ENCODE measurements at regions not wholly inside any gene's neighbourhood (a gene's known extent, or its start where the extent isn't known, plus 50 kb on each side); places are given as distances from the start of the nearest gene placed in this dataset.

GRCh38 chr15:96466389-96466947 is 136.0 kb downstream of the NR2F2 start:
- Histone ChIP-seq H3K36me3 (ENCODE audit: control insufficient read depth in 2 of 2, extremely low read depth in 1 of 2, insufficient read depth in 2 of 2, low read length in 2 of 2) (no peaks in the 10 kb centered on the region), H2AFZ (ENCODE audit: low read depth, low read length) (no peak overlapping the region), H3K27me3 (ENCODE audit: control insufficient read depth in 2 of 2, insufficient read depth in 2 of 2, low read length in 2 of 2) (no peaks in the 10 kb centered on the region), H3K27ac (ENCODE audit: insufficient read depth, low read depth, low read length) (no peak overlapping the region), H3K4me3 (replicated peaks in 1 of 3; ENCODE audit: insufficient read depth in 1 of 3, low read depth in 1 of 3, low read length in 3 of 3) (no peak overlapping the region), H3K9me1 (replicated peaks; ENCODE audit: control insufficient read depth, extremely low read depth, insufficient read depth, low read length) (no peaks in the 10 kb centered on the region), H3K9me3 (replicated peaks; ENCODE audit: control insufficient read depth, insufficient read depth, low read length) (no peaks in the 10 kb centered on the region), H3K9ac (replicated peaks; ENCODE audit: extremely low read depth, insufficient read depth, low read length) (no peak overlapping the region), H3K79me2 (ENCODE audit: control insufficient read depth, insufficient read depth, low read length) (no peaks in the 10 kb centered on the region), H4K20me1 (replicated peaks; ENCODE audit: control insufficient read depth, extremely low read depth, insufficient read depth, low read length) (no peaks in the 10 kb centered on the region), H3K4me1 (ENCODE audit: control insufficient read depth, extremely low read depth, insufficient read depth, low read length) (no peaks in the 10 kb centered on the region), H3K4me2 (ENCODE audit: insufficient read depth, low read length) (no peak overlapping the region)
- intact Hi-C loops (cut with micrococcal nuclease): no loop called here
- no peak for TF ChIP-seq EZH2 (IDR thresholded peaks at IDR 0.05; ENCODE audit: borderline replicate concordance, low read depth, low read length, severe bottlenecking)
- TF ChIP-seq POLR2A (IDR thresholded peaks at IDR 0.05; ENCODE audit: low read depth, low read length): no peak
- TF ChIP-seq POLR2AphosphoS5 (IDR thresholded peaks at IDR 0.05; ENCODE audit: insufficient read depth, low read depth, low read length): no peak
- no peak for TF ChIP-seq MAX (IDR thresholded peaks at IDR 0.05; ENCODE audit: insufficient read depth, insufficient read length)
- TF ChIP-seq FOS (IDR thresholded peaks at IDR 0.05; ENCODE audit: borderline replicate concordance, insufficient read depth, low read length): no peak
- TF ChIP-seq, protein P1, sequence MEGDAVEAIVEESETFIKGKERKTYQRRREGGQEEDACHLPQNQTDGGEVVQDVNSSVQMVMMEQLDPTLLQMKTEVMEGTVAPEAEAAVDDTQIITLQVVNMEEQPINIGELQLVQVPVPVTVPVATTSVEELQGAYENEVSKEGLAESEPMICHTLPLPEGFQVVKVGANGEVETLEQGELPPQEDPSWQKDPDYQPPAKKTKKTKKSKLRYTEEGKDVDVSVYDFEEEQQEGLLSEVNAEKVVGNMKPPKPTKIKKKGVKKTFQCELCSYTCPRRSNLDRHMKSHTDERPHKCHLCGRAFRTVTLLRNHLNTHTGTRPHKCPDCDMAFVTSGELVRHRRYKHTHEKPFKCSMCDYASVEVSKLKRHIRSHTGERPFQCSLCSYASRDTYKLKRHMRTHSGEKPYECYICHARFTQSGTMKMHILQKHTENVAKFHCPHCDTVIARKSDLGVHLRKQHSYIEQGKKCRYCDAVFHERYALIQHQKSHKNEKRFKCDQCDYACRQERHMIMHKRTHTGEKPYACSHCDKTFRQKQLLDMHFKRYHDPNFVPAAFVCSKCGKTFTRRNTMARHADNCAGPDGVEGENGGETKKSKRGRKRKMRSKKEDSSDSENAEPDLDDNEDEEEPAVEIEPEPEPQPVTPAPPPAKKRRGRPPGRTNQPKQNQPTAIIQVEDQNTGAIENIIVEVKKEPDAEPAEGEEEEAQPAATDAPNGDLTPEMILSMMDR (IDR thresholded peaks at IDR 0.05; ENCODE audit: extremely low read depth in 1 of 2, insufficient read depth in 1 of 2, low read depth in 1 of 2, low read length in 2 of 2): no peak
- TF ChIP-seq GATA2 (IDR thresholded peaks at IDR 0.05; ENCODE audit: insufficient read depth, insufficient read length, low read depth, low read length): no peak
- TF ChIP-seq JUN (IDR thresholded peaks at IDR 0.05; ENCODE audit: borderline replicate concordance, insufficient read depth, insufficient read length, low read depth): no peak
- no peak for TF ChIP-seq MYC (IDR thresholded peaks at IDR 0.05; ENCODE audit: low read depth, low read length)
- no TSS peak for BruUV-seq (replicated peaks)
- ChIA-PET POLR2A (no interaction called here), CTCF (interaction anchor here (0.8 kb wide), 1 partner anchor 13 kb away, joined by 3 read pairs; no protein-coding TSS in a partner anchor)
- DNase-seq (ENCODE audit: low read depth, low spot score) (no peak), FAIRE-seq (no peak)
- dilution Hi-C loops (cut with MboI; ENCODE audit: extremely low pct_ligation_motif_present, low sequenced_read_pairs): no loop called here

Measured in endothelial cell of umbilical vein (primary cell).